ENCODE measurements at regions not wholly inside any gene's neighbourhood (a gene's known extent, or its start where the extent isn't known, plus 50 kb on each side); places are given as distances from the start of the nearest gene placed in this dataset.

- intact Hi-C loops (cut with micrococcal nuclease) (no loop called here), dilution Hi-C loops (cut with MboI; ENCODE audit: extremely low pct_ligation_motif_present, low sequenced_read_pairs) (no loop called here)
- H3K9me1 ChIP-seq (replicated peaks; ENCODE audit: control insufficient read depth, extremely low read depth, insufficient read depth, low read length) = no peaks in the 10 kb centered on the region
- DNase-seq (ENCODE audit: low read depth, low spot score) = no peak
- H3K36me3 ChIP-seq (ENCODE audit: control insufficient read depth in 2 of 2, extremely low read depth in 1 of 2, insufficient read depth in 2 of 2, low read length in 2 of 2) = no peaks in the 10 kb centered on the region
- no peak overlapping the region for H3K4me2 ChIP-seq (ENCODE audit: insufficient read depth, low read length)
- H3K27ac ChIP-seq (ENCODE audit: insufficient read depth, low read depth, low read length) = no peak overlapping the region
- POLR2A ChIA-PET = no interaction called here
- H3K4me3 ChIP-seq (replicated peaks in 1 of 3; ENCODE audit: insufficient read depth in 1 of 3, low read depth in 1 of 3, low read length in 3 of 3) = no peak overlapping the region
- no TSS peak for BruUV-seq (replicated peaks)
- H3K9me3 ChIP-seq (replicated peaks; ENCODE audit: control insufficient read depth, insufficient read depth, low read length) = no peaks in the 10 kb centered on the region
- no peaks in the 10 kb centered on the region for H4K20me1 ChIP-seq (replicated peaks; ENCODE audit: control insufficient read depth, extremely low read depth, insufficient read depth, low read length)
- no peaks in the 10 kb centered on the region for H3K79me2 ChIP-seq (ENCODE audit: control insufficient read depth, insufficient read depth, low read length)
- no peak for FAIRE-seq
- H2AFZ ChIP-seq (ENCODE audit: low read depth, low read length) = no peak overlapping the region
- TF ChIP-seq MYC (IDR thresholded peaks at IDR 0.05; ENCODE audit: low read depth, low read length) = no peak
- CTCF ChIA-PET = no interaction called here
- H3K9ac ChIP-seq (replicated peaks; ENCODE audit: extremely low read depth, insufficient read depth, low read length) = no peak overlapping the region
- no peaks in the 10 kb centered on the region for H3K27me3 ChIP-seq (ENCODE audit: control insufficient read depth in 2 of 2, insufficient read depth in 2 of 2, low read length in 2 of 2)
- H3K4me1 ChIP-seq (ENCODE audit: control insufficient read depth, extremely low read depth, insufficient read depth, low read length) = no peaks in the 10 kb centered on the region
Measured at GRCh38 chr11:90722552-90723190, 499.8 kb upstream of the CHORDC1 start.

DNA sequence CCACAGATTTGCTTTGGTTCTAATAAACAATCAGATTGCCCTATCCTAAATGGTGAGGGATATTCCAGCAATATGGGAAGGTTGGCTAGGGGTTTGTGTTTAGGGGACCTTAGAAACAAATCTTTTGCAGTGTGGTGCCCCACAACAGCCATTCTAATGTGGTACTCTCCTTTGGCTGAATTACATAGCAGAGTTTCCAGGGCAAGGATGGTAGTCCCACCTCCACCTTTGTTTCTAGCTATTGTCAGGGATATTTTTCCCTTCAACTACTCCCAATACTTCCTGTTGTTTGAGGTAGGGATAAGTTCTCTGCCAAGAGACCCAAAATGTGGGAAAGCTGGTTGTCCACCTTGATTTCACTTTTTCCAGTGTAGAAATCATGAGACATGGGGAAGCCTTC, 494.7 kb upstream of the CHORDC1 start:
- Histone ChIP-seq H3K27ac (ENCODE audit: insufficient read depth, low read depth, low read length) (no peak overlapping the region), H3K79me2 (ENCODE audit: control insufficient read depth, insufficient read depth, low read length) (no peaks in the 10 kb centered on the region), H3K9ac (replicated peaks; ENCODE audit: extremely low read depth, insufficient read depth, low read length) (no peak overlapping the region), H3K4me1 (ENCODE audit: control insufficient read depth, extremely low read depth, insufficient read depth, low read length) (no peaks in the 10 kb centered on the region), H3K4me3 (replicated peaks in 1 of 3; ENCODE audit: insufficient read depth in 1 of 3, low read depth in 1 of 3, low read length in 3 of 3) (no peak overlapping the region), H3K27me3 (ENCODE audit: control insufficient read depth in 2 of 2, insufficient read depth in 2 of 2, low read length in 2 of 2) (no peaks in the 10 kb centered on the region), H3K36me3 (ENCODE audit: control insufficient read depth in 2 of 2, extremely low read depth in 1 of 2, insufficient read depth in 2 of 2, low read length in 2 of 2) (no peaks in the 10 kb centered on the region), H3K9me1 (replicated peaks; ENCODE audit: control insufficient read depth, extremely low read depth, insufficient read depth, low read length) (no peaks in the 10 kb centered on the region), H3K9me3 (replicated peaks; ENCODE audit: control insufficient read depth, insufficient read depth, low read length) (peaks cover 2% of the 10 kb centered on the region), H2AFZ (ENCODE audit: low read depth, low read length) (no peak overlapping the region), H3K4me2 (ENCODE audit: insufficient read depth, low read length) (no peak overlapping the region), H4K20me1 (replicated peaks; ENCODE audit: control insufficient read depth, extremely low read depth, insufficient read depth, low read length) (no peaks in the 10 kb centered on the region)
- no peak for DNase-seq (ENCODE audit: low read depth, low spot score)
- POLR2A ChIA-PET = no interaction called here
- dilution Hi-C loops (cut with MboI; ENCODE audit: extremely low pct_ligation_motif_present, low sequenced_read_pairs) (no loop called here), intact Hi-C loops (cut with micrococcal nuclease) (no loop called here)
- CTCF ChIA-PET = no interaction called here
- TF ChIP-seq EZH2 (IDR thresholded peaks at IDR 0.05; ENCODE audit: borderline replicate concordance, low read depth, low read length, severe bottlenecking) = no peak
- TF ChIP-seq MYC (IDR thresholded peaks at IDR 0.05; ENCODE audit: low read depth, low read length) = no peak
- TF ChIP-seq, protein P1, sequence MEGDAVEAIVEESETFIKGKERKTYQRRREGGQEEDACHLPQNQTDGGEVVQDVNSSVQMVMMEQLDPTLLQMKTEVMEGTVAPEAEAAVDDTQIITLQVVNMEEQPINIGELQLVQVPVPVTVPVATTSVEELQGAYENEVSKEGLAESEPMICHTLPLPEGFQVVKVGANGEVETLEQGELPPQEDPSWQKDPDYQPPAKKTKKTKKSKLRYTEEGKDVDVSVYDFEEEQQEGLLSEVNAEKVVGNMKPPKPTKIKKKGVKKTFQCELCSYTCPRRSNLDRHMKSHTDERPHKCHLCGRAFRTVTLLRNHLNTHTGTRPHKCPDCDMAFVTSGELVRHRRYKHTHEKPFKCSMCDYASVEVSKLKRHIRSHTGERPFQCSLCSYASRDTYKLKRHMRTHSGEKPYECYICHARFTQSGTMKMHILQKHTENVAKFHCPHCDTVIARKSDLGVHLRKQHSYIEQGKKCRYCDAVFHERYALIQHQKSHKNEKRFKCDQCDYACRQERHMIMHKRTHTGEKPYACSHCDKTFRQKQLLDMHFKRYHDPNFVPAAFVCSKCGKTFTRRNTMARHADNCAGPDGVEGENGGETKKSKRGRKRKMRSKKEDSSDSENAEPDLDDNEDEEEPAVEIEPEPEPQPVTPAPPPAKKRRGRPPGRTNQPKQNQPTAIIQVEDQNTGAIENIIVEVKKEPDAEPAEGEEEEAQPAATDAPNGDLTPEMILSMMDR (IDR thresholded peaks at IDR 0.05; ENCODE audit: extremely low read depth in 1 of 2, insufficient read depth in 1 of 2, low read depth in 1 of 2, low read length in 2 of 2) = no peak
- no peak for TF ChIP-seq POLR2AphosphoS5 (IDR thresholded peaks at IDR 0.05; ENCODE audit: insufficient read depth, low read depth, low read length)
- no peak for TF ChIP-seq FOS (IDR thresholded peaks at IDR 0.05; ENCODE audit: borderline replicate concordance, insufficient read depth, low read length)
- no peak for TF ChIP-seq GATA2 (IDR thresholded peaks at IDR 0.05; ENCODE audit: insufficient read depth, insufficient read length, low read depth, low read length)
- TF ChIP-seq MAX (IDR thresholded peaks at IDR 0.05; ENCODE audit: insufficient read depth, insufficient read length) = no peak
- TF ChIP-seq JUN (IDR thresholded peaks at IDR 0.05; ENCODE audit: borderline replicate concordance, insufficient read depth, insufficient read length, low read depth) = no peak
- TF ChIP-seq POLR2A (IDR thresholded peaks at IDR 0.05; ENCODE audit: low read depth, low read length) = no peak
- FAIRE-seq = no peak
- no TSS peak for BruUV-seq (replicated peaks)

Data from endothelial cell of umbilical vein (primary cell).